ENCODE measurements at regions not wholly inside any gene's neighbourhood (a gene's known extent, or its start where the extent isn't known, plus 50 kb on each side); places are given as distances from the start of the nearest gene placed in this dataset.

DNA sequence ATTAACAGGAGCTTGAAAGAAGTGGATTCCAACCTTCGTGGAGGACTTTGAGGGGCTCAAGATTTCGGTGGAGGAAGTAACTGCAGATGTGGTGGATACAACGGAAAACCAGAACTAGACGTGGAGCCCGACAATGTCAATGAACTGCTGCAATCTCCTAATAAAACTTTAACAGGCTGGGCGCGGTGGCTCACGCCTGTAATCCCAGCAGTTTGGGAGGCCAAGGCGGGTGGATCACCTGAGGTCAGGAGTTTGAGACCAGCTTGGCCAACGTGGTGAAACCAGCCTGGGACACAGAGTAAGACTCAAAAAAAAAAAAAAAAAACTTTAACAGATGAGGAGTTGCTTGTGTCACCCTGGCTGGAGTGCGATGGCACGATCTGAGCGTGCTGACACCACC, 477.8 kb upstream of the MKI67 start:
- no peaks in the 10 kb centered on the region for H3K9me3 Mint-ChIP-seq (ENCODE audit: unreplicated experiment)
- no peak for DNase-seq
- no peaks in the 10 kb centered on the region for H3K4me1 Mint-ChIP-seq (ENCODE audit: low read depth, unreplicated experiment)
- H3K36me3 Mint-ChIP-seq (ENCODE audit: unreplicated experiment) = peaks cover 13% of the 10 kb centered on the region
- TF ChIP-seq, protein P1, sequence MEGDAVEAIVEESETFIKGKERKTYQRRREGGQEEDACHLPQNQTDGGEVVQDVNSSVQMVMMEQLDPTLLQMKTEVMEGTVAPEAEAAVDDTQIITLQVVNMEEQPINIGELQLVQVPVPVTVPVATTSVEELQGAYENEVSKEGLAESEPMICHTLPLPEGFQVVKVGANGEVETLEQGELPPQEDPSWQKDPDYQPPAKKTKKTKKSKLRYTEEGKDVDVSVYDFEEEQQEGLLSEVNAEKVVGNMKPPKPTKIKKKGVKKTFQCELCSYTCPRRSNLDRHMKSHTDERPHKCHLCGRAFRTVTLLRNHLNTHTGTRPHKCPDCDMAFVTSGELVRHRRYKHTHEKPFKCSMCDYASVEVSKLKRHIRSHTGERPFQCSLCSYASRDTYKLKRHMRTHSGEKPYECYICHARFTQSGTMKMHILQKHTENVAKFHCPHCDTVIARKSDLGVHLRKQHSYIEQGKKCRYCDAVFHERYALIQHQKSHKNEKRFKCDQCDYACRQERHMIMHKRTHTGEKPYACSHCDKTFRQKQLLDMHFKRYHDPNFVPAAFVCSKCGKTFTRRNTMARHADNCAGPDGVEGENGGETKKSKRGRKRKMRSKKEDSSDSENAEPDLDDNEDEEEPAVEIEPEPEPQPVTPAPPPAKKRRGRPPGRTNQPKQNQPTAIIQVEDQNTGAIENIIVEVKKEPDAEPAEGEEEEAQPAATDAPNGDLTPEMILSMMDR (IDR thresholded peaks at IDR 0.05; ENCODE audit: partially characterized antibody, unreplicated experiment) = no peak
- H3K4me3 Mint-ChIP-seq (ENCODE audit: unreplicated experiment) = no peak overlapping the region
- H3K27ac Mint-ChIP-seq (ENCODE audit: unreplicated experiment) = no peak overlapping the region
- H3K27me3 Mint-ChIP-seq (ENCODE audit: unreplicated experiment) = no peaks in the 10 kb centered on the region

DNA sequence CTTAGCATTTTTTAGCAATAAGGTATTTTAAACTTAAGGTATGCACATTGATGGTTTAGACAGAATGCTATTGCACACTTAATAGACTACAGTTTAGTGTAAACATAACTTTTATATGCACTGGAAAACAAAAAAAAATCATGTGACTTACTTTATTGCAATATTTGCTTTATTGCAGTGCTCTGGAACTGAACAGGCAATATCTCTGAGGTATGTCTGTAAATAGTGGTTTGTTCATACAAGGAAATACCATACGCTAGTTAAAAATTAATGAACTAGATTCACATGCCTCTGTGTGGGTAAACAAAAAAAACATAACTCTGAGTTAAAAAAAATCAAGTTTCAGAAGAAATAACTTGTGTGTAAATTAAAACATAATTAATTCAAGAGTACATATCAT, 479.0 kb upstream of the MKI67 start:
- DNase-seq = no peak
- Mint-ChIP-seq H3K4me3 (ENCODE audit: unreplicated experiment) (no peak overlapping the region), H3K36me3 (ENCODE audit: unreplicated experiment) (peaks cover 13% of the 10 kb centered on the region), H3K27ac (ENCODE audit: unreplicated experiment) (no peak overlapping the region), H3K9me3 (ENCODE audit: unreplicated experiment) (no peaks in the 10 kb centered on the region), H3K27me3 (ENCODE audit: unreplicated experiment) (no peaks in the 10 kb centered on the region), H3K4me1 (ENCODE audit: low read depth, unreplicated experiment) (no peaks in the 10 kb centered on the region)
- TF ChIP-seq, protein P1 (IDR thresholded peaks at IDR 0.05; ENCODE audit: partially characterized antibody, unreplicated experiment) = no peak

GRCh38 chr10:128606055-128606454, 479.8 kb upstream of the MKI67 start:
- peaks cover 13% of the 10 kb centered on the region for H3K36me3 Mint-ChIP-seq (ENCODE audit: unreplicated experiment)
- H3K4me1 Mint-ChIP-seq (ENCODE audit: low read depth, unreplicated experiment) = no peaks in the 10 kb centered on the region
- TF ChIP-seq, protein P1 (IDR thresholded peaks at IDR 0.05; ENCODE audit: partially characterized antibody, unreplicated experiment) = no peak
- no peak overlapping the region for H3K27ac Mint-ChIP-seq (ENCODE audit: unreplicated experiment)
- no peak overlapping the region for H3K4me3 Mint-ChIP-seq (ENCODE audit: unreplicated experiment)
- DNase-seq = no peak
- H3K27me3 Mint-ChIP-seq (ENCODE audit: unreplicated experiment) = no peaks in the 10 kb centered on the region
- peaks cover 2% of the 10 kb centered on the region for H3K9me3 Mint-ChIP-seq (ENCODE audit: unreplicated experiment)

DNA sequence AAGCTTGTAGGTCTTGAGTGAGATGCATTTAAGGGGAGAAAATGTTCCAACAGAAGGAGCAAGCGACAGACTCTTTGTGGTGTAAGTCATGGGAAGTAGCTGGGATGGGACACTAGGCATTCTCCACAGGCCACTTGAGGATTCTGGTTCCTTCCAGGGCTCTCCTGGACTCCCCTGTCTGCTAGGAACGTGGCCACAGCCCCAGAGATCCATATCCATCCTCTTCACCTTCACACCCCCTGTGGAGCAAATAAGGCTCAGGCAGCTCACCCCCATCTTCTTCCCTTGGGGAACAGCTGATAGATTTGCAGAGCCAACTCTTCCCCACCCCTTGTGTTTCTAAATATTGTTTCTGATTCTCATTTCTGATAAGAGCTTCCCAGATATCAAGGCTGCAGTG, 482.6 kb upstream of the MKI67 start:
- Mint-ChIP-seq H3K36me3 (ENCODE audit: unreplicated experiment) (peaks cover 2% of the 10 kb centered on the region), H3K4me1 (ENCODE audit: low read depth, unreplicated experiment) (peaks cover 10% of the 10 kb centered on the region), H3K9me3 (ENCODE audit: unreplicated experiment) (peaks cover 3% of the 10 kb centered on the region)

DNA sequence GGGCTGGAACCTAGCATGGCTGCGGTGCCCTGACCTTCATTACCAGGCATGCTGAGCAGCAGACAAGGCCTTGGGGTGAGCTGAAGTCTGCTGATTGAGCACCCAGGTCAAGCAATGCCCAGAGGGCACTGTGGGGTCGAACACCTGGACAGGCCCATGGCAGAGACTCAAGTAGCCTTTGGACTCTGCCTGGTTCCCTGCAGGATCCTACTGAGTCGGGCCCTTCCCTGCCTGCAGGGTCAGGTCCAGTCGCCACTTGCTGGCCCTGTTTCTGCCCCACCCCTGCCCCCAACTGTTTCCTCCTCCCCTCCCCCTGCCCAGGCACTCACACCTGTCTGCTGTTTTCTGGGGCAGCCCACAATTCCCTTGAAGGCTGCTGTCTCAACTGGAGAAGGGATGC, 483.2 kb upstream of the MKI67 start:
- no peak for DNase-seq
- Mint-ChIP-seq H3K27me3 (ENCODE audit: unreplicated experiment) (no peaks in the 10 kb centered on the region), H3K27ac (ENCODE audit: unreplicated experiment) (no peak overlapping the region), H3K9me3 (ENCODE audit: unreplicated experiment) (peaks cover 4% of the 10 kb centered on the region), H3K36me3 (ENCODE audit: unreplicated experiment) (no peaks in the 10 kb centered on the region), H3K4me3 (ENCODE audit: unreplicated experiment) (no peak overlapping the region), H3K4me1 (ENCODE audit: low read depth, unreplicated experiment) (peaks cover 10% of the 10 kb centered on the region)
- TF ChIP-seq, protein P1 (IDR thresholded peaks at IDR 0.05; ENCODE audit: partially characterized antibody, unreplicated experiment) = no peak

More for the DNA sequence above, 482.6 kb upstream of the MKI67 start:
- TF ChIP-seq, protein P1 (IDR thresholded peaks at IDR 0.05; ENCODE audit: partially characterized antibody, unreplicated experiment) = no peak
- Mint-ChIP-seq H3K4me3 (ENCODE audit: unreplicated experiment) (no peak overlapping the region), H3K27me3 (ENCODE audit: unreplicated experiment) (no peaks in the 10 kb centered on the region), H3K27ac (ENCODE audit: unreplicated experiment) (no peak overlapping the region)
- no peak for DNase-seq
